IMR-90 (cell line): ENCODE measurements at regions not wholly inside any gene's neighbourhood (a gene's known extent, or its start where the extent isn't known, plus 50 kb on each side); places are given as distances from the start of the nearest gene placed in this dataset.

Source experiments
- ATAC-seq: fragments of 200-7000 bp; cut with Tn5 transposase; 2 replicates; pipeline ENCODE4 v1.9.1; 2020; ENCODE audit warnings: low read depth, mild to moderate bottlenecking, moderate library complexity
- BruUV-seq: library from RNA; stranded (reverse); fragments of 400-500 nt; replicated peaks from 2 replicates; lab custom pipeline; 2021; lab: Mats Ljungman, UMichigan
- CTCF ChIA-PET: fragments of 300-600 bp; formaldehyde crosslinking; extraction: SDS; loops from one replicate; lab custom pipeline; 2021; ENCODE audit warnings: antibody characterized with exemption; lab: Yijun Ruan, JAX
- POLR2A ChIA-PET: fragments of 300-600 bp; sonication (Branson Sonifier 250); formaldehyde crosslinking; loops from one replicate; lab custom pipeline; 2022; ENCODE audit warnings: antibody characterized with exemption; ENCODE audit not compliant: unreplicated experiment; lab: Charles Lee
- DNase-seq: peaks from one replicate; pipeline ENCODE4 v3.0.0; 2013
- H2AFZ ChIP-seq: replicated peaks from 2 replicates; pipeline ENCODE3; 2013; ENCODE audit warnings: low read length, mild to moderate bottlenecking; ENCODE audit not compliant: poor library complexity
- H2AK5ac ChIP-seq: 2 replicates; pipeline ENCODE4 v1.6.1; 2013; ENCODE audit warnings: low read depth, low read length, inconsistent platforms
- H2AK9ac ChIP-seq: replicated peaks from 2 replicates; pipeline ENCODE3; 2013; ENCODE audit warnings: mild to moderate bottlenecking, low read depth, low read length, moderate library complexity; ENCODE audit not compliant: poor library complexity
- H2BK120ac ChIP-seq: 2 replicates; pipeline ENCODE4 v1.6.1; 2013; ENCODE audit warnings: low read depth, low read length, inconsistent platforms
- H2BK15ac ChIP-seq: 3 replicates; pipeline ENCODE4 v1.6.1; 2013; ENCODE audit warnings: low read depth, low read length, inconsistent platforms
- H2BK20ac ChIP-seq: 2 replicates; pipeline ENCODE4 v1.6.1; 2013; ENCODE audit warnings: low read depth, mild to moderate bottlenecking, inconsistent platforms, low read length, moderate library complexity
- H2BK5ac ChIP-seq: 2 replicates; pipeline ENCODE4 v1.6.1; 2013; ENCODE audit warnings: mild to moderate bottlenecking, low read depth, low read length, inconsistent platforms; ENCODE audit not compliant: poor library complexity, severe bottlenecking
- H3K14ac ChIP-seq: replicated peaks from 2 replicates; pipeline ENCODE4 v1.6.1; 2013; ENCODE audit warnings: low read depth, low read length, inconsistent platforms
- H3K18ac ChIP-seq: 2 replicates; pipeline ENCODE4 v1.6.1; 2013; ENCODE audit warnings: low read depth, low read length, control low read depth
- H3K23ac ChIP-seq: 2 replicates; pipeline ENCODE4 v1.6.1; 2013; ENCODE audit warnings: low read depth, low read length, inconsistent platforms
- H3K27ac ChIP-seq: 2 replicates; pipeline ENCODE4 v1.5.1; 2013; ENCODE audit warnings: mild to moderate bottlenecking, control low read depth, low read length; ENCODE audit not compliant: insufficient read depth
- H3K27me3 ChIP-seq: 2 replicates; pipeline ENCODE4 v1.6.1; 2013; ENCODE audit warnings: low read length; ENCODE audit not compliant: control insufficient read depth, insufficient read depth
- H3K36me3 ChIP-seq: 2 replicates; pipeline ENCODE4 v1.6.1; 2013; ENCODE audit warnings: low read length, mixed read lengths; ENCODE audit not compliant: control insufficient read depth, insufficient read depth
- H3K4ac ChIP-seq: 2 replicates; pipeline ENCODE4 v1.6.1; 2013; ENCODE audit warnings: low read depth, low read length, inconsistent platforms
- H3K4me1 ChIP-seq: 2 replicates; pipeline ENCODE4 v1.6.1; 2013; ENCODE audit warnings: low read length, mixed read lengths; ENCODE audit not compliant: control insufficient read depth, insufficient read depth
- H3K4me2 ChIP-seq: 2 replicates; pipeline ENCODE4 v1.6.1; 2013; ENCODE audit warnings: low read depth, mild to moderate bottlenecking, control low read depth, low read length, moderate library complexity
- H3K4me3 ChIP-seq: 2 replicates; pipeline ENCODE4 v1.5.1; 2013; ENCODE audit warnings: low read depth, mild to moderate bottlenecking, control low read depth, low read length, moderate library complexity; ENCODE audit not compliant: insufficient read depth
- H3K56ac ChIP-seq: 2 replicates; pipeline ENCODE4 v1.6.1; 2013; ENCODE audit warnings: low read length, inconsistent platforms; ENCODE audit not compliant: insufficient read depth; ENCODE audit errors: extremely low read depth
- H3K79me1 ChIP-seq, 2 experiments: 2 replicates each; pipeline ENCODE4 v1.6.1; 2013; ENCODE audit warnings: low read length in 2 of 2, inconsistent platforms in 1 of 2, low read depth in 1 of 2
- H3K9ac ChIP-seq: 2 replicates; pipeline ENCODE4 v1.6.1; 2013; ENCODE audit warnings: low read depth, low read length, control low read depth
- H3K9me1 ChIP-seq: 2 replicates; pipeline ENCODE4 v1.6.1; 2013; ENCODE audit warnings: low read length, inconsistent platforms; ENCODE audit not compliant: insufficient read depth
- H3K9me3 ChIP-seq: 2 replicates; pipeline ENCODE4 v1.6.1; 2013; ENCODE audit warnings: low read length; ENCODE audit not compliant: control insufficient read depth, insufficient read depth
- H4K20me1 ChIP-seq: 2 replicates; pipeline ENCODE4 v1.6.1; 2013; ENCODE audit warnings: low read length, inconsistent platforms; ENCODE audit not compliant: insufficient read depth
- H4K5ac ChIP-seq: 2 replicates; pipeline ENCODE4 v1.6.1; 2013; ENCODE audit warnings: mild to moderate bottlenecking, low read depth, low read length, control low read depth
- H4K8ac ChIP-seq, 2 experiments: 2 replicates each; pipeline ENCODE4 v1.6.1; 2013; ENCODE audit warnings: low read depth in 2 of 2, low read length in 2 of 2, control low read depth in 1 of 2, inconsistent platforms in 1 of 2
- H4K91ac ChIP-seq: 2 replicates; pipeline ENCODE4 v1.6.1; 2013; ENCODE audit warnings: low read depth, low read length, inconsistent platforms; ENCODE audit not compliant: insufficient read depth
- BHLHE40 ChIP-seq: fragments of 150-350 bp; IDR thresholded peaks from 2 replicates; pipeline ENCODE4 v1.6.1; 2016; ENCODE audit warnings: mild to moderate bottlenecking, low read depth, low read length
- CEBPB ChIP-seq: IDR thresholded peaks from 2 replicates; pipeline ENCODE4 v1.6.1; 2012; ENCODE audit warnings: low read depth, low read length, improper control_type of control experiment
- CHD1 ChIP-seq: IDR thresholded peaks from 2 replicates; pipeline ENCODE4 v1.6.1; 2012; ENCODE audit warnings: low read depth, low read length, improper control_type of control experiment
- FOS ChIP-seq: fragments of 150-350 bp; IDR thresholded peaks from 2 replicates; pipeline ENCODE4 v1.6.1; 2016; ENCODE audit warnings: low read depth, low read length
- MAFK ChIP-seq: IDR thresholded peaks from 2 replicates; pipeline ENCODE4 v1.6.1; 2012; ENCODE audit warnings: low read depth, low read length, improper control_type of control experiment
- MAZ ChIP-seq: IDR thresholded peaks from 2 replicates; pipeline ENCODE4 v1.6.1; 2012; ENCODE audit warnings: low read depth, mild to moderate bottlenecking, low read length, improper control_type of control experiment, moderate library complexity, borderline replicate concordance
- MXI1 ChIP-seq: IDR thresholded peaks from 2 replicates; pipeline ENCODE4 v1.6.1; 2012; ENCODE audit warnings: low read depth, mild to moderate bottlenecking, low read length, moderate library complexity, borderline replicate concordance
- NFE2L2 ChIP-seq: fragments of 150-350 bp; IDR thresholded peaks from 2 replicates; pipeline ENCODE4 v1.6.1; 2016; ENCODE audit warnings: low read depth, mild to moderate bottlenecking, low read length
- POLR2A ChIP-seq: IDR thresholded peaks from 2 replicates; pipeline ENCODE4 v1.6.1; 2012; ENCODE audit warnings: mild to moderate bottlenecking, low read depth, low read length
- RAD21 ChIP-seq: IDR thresholded peaks from 2 replicates; pipeline ENCODE4 v1.6.1; 2012; ENCODE audit warnings: low read length, improper control_type of control experiment
- RCOR1 ChIP-seq: IDR thresholded peaks from 2 replicates; pipeline ENCODE4 v1.6.1; 2012; ENCODE audit warnings: mild to moderate bottlenecking, low read length, improper control_type of control experiment; ENCODE audit not compliant: insufficient replicate concordance
- RFX5 ChIP-seq: IDR thresholded peaks from 2 replicates; pipeline ENCODE4 v1.8.0; 2012; ENCODE audit warnings: low read depth, mild to moderate bottlenecking, low read length, moderate library complexity
- SMC3 ChIP-seq: fragments of 150-350 bp; IDR thresholded peaks from 2 replicates; pipeline ENCODE4 v1.6.1; 2016; ENCODE audit warnings: low read depth, mild to moderate bottlenecking, antibody characterized with exemption, low read length, moderate library complexity
- WGBS, 2 experiments: methylation state at CpG; one replicate each; pipeline versions ENCODE4 v1.1.5 to v1.1.7; 2013; ENCODE audit warnings: missing lambda C conversion rate in 2 of 2; ENCODE audit not compliant: insufficient read length in 1 of 2; ENCODE audit errors: extremely low coverage in 2 of 2; 5-methylcytosine and 5-hydroxymethylcytosine counted together
- dilution Hi-C: fragments of 300-500 bp; cut with HindIII; formaldehyde crosslinking; loops from one replicate; pipeline ENCODE4 v1.14.3; 2018; ENCODE audit warnings: low sequenced_read_pairs; ENCODE audit not compliant: unreplicated experiment
- in situ Hi-C: fragments of 300-500 bp; cut with MboI; formaldehyde crosslinking; loops from 3 replicates; pipeline ENCODE4 v1.14.3; 2019; ENCODE audit warnings: low sequenced_read_pairs, inconsistent platforms, mixed read lengths
- intact Hi-C: fragments of 100-400 bp; cut with micrococcal nuclease; formaldehyde crosslinking; loops from 2 replicates; pipeline ENCODE4 v1.10.0; 2022
- TF ChIP-seq, protein P1 (sequence below): conservative IDR thresholded peaks from 2 replicates; pipeline ENCODE4 v1.5.1; 2012; ENCODE audit warnings: mild to moderate bottlenecking, low read depth, low read length, improper control_type of control experiment
- TF ChIP-seq, protein P2 (sequence below): fragments of 150-350 bp; IDR thresholded peaks from 2 replicates; pipeline ENCODE4 v1.6.1; 2017; ENCODE audit warnings: mild to moderate bottlenecking, antibody characterized with exemption, low read length, low read depth
- TF ChIP-seq, protein P3 (sequence below): fragments of 150-350 bp; IDR thresholded peaks from 2 replicates; pipeline ENCODE4 v1.6.1; 2016; ENCODE audit warnings: low read depth, mild to moderate bottlenecking, low read length, moderate library complexity, borderline replicate concordance

DNA sequence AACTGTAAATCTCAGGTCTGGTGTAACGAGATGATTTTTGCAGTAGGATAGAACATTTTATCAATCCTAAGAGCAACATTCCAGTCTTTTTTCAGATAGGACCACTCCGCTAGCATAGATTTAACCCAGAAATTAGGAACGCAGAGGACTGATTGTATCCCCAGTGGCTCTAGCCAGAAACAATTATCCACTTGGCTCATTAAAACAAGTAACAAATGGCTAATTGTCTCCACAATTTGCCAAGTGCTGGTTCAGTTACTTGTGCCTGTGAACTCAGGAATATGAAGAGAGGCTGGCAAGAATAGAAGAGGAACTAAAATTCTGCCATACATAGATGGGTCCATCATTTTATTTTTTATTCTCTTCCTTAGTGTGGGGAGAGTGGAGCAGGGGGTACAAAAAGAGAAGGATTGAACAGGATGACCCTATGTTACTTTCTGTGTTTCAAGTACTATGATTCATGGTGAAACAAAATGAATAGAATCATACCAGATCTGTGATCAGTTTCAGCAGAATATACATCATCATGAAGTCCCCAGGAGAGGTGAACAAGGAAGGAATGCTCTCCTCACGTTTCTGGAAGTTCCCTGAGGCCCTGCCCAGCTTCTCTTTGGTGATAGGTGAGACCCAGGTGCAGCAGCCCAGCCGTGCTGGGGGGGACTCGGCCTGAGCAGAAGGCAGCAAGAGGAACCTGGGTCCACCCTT lies 121.6 kb downstream of the ARL4C start:
- H3K4me2 ChIP-seq: no peak overlapping the region
- DNase-seq (no peak), ATAC-seq (no peak)
- dilution Hi-C loops: no loop called here
- H3K79me1 ChIP-seq: no peaks in the 10 kb centered on the region
- no peak overlapping the region for H4K91ac ChIP-seq
- no peak overlapping the region for H2BK20ac ChIP-seq
- no peak overlapping the region for H3K56ac ChIP-seq
- H3K9me1 ChIP-seq: no peaks in the 10 kb centered on the region
- H3K4ac ChIP-seq: no peak overlapping the region
- H2BK120ac ChIP-seq: no peak overlapping the region
- H3K36me3 ChIP-seq: no peaks in the 10 kb centered on the region
- no TSS peak for BruUV-seq
- H3K27me3 ChIP-seq: no peaks in the 10 kb centered on the region
- no peak overlapping the region for H4K5ac ChIP-seq
- no peak overlapping the region for H3K14ac ChIP-seq
- H3K9me3 ChIP-seq: no peaks in the 10 kb centered on the region
- 80% methylated on average over 1 of the region's 6 CpGs; no CpG with 5 or more reads in 1 of the 2 experiments for WGBS, 2 experiments
- no peak overlapping the region for H3K23ac ChIP-seq
- H3K4me1 ChIP-seq: peaks cover 4% of the 10 kb centered on the region; the same call in 1 of the 2 replicates
- ChIA-PET POLR2A (no interaction called here), CTCF (no interaction called here)
- no peaks in the 10 kb centered on the region for H4K20me1 ChIP-seq
- H3K9ac ChIP-seq: no peak overlapping the region
- no peak overlapping the region for H4K8ac ChIP-seq
- H3K4me3 ChIP-seq: no peak overlapping the region
- TF ChIP-seq CEBPB: no peak
- TF ChIP-seq, protein P1, sequence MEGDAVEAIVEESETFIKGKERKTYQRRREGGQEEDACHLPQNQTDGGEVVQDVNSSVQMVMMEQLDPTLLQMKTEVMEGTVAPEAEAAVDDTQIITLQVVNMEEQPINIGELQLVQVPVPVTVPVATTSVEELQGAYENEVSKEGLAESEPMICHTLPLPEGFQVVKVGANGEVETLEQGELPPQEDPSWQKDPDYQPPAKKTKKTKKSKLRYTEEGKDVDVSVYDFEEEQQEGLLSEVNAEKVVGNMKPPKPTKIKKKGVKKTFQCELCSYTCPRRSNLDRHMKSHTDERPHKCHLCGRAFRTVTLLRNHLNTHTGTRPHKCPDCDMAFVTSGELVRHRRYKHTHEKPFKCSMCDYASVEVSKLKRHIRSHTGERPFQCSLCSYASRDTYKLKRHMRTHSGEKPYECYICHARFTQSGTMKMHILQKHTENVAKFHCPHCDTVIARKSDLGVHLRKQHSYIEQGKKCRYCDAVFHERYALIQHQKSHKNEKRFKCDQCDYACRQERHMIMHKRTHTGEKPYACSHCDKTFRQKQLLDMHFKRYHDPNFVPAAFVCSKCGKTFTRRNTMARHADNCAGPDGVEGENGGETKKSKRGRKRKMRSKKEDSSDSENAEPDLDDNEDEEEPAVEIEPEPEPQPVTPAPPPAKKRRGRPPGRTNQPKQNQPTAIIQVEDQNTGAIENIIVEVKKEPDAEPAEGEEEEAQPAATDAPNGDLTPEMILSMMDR: no peak
- TF ChIP-seq CHD1: no peak
- no peak for TF ChIP-seq NFE2L2
- no peak for TF ChIP-seq POLR2A
- TF ChIP-seq, protein P2, sequence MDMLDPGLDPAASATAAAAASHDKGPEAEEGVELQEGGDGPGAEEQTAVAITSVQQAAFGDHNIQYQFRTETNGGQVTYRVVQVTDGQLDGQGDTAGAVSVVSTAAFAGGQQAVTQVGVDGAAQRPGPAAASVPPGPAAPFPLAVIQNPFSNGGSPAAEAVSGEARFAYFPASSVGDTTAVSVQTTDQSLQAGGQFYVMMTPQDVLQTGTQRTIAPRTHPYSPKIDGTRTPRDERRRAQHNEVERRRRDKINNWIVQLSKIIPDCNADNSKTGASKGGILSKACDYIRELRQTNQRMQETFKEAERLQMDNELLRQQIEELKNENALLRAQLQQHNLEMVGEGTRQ: no peak
- TF ChIP-seq MAZ: no peak
- TF ChIP-seq RFX5: no peak
- TF ChIP-seq FOS: no peak
- TF ChIP-seq RAD21: no peak
- TF ChIP-seq MAFK: no peak
- no peak for TF ChIP-seq MXI1
- TF ChIP-seq, protein P3, sequence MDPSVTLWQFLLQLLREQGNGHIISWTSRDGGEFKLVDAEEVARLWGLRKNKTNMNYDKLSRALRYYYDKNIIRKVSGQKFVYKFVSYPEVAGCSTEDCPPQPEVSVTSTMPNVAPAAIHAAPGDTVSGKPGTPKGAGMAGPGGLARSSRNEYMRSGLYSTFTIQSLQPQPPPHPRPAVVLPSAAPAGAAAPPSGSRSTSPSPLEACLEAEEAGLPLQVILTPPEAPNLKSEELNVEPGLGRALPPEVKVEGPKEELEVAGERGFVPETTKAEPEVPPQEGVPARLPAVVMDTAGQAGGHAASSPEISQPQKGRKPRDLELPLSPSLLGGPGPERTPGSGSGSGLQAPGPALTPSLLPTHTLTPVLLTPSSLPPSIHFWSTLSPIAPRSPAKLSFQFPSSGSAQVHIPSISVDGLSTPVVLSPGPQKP: no peak
- no peak for TF ChIP-seq RCOR1
- TF ChIP-seq SMC3: no peak
- TF ChIP-seq BHLHE40: no peak
- intact Hi-C loops: no loop called here
- H2BK5ac ChIP-seq: no peak overlapping the region
- H2BK15ac ChIP-seq: no peak overlapping the region
- H3K27ac ChIP-seq: no peak overlapping the region
- H2AK9ac ChIP-seq: no peak overlapping the region
- in situ Hi-C loops: no loop called here
- H2AK5ac ChIP-seq: no peak overlapping the region
- H3K18ac ChIP-seq: no peak overlapping the region
- H2AFZ ChIP-seq: no peak overlapping the region
